K562 (cell line): ENCODE measurements at regions not wholly inside any gene's neighbourhood (a gene's known extent, or its start where the extent isn't known, plus 50 kb on each side); places are given as distances from the start of the nearest gene placed in this dataset.

ENCODE experiments used
- ATAC-seq: fragments of 200-7000 bp; cut with Tn5 transposase; 3 replicates; pipeline ENCODE4 v1.9.1; 2020; ENCODE audit warnings: moderate library complexity
- BruUV-seq: library from RNA; stranded (reverse); fragments of 400-500 nt; replicated peaks from 2 replicates; lab custom pipeline; 2021; lab: Mats Ljungman, UMichigan
- CTCF ChIA-PET: fragments of 300-600 bp; formaldehyde crosslinking; extraction: SDS; loops from one replicate; lab custom pipeline; 2021; ENCODE audit warnings: low intra/inter-chr PET ratio; lab: Yijun Ruan, JAX
- POLR2A ChIA-PET: fragments of 300-600, 350-650 bp; sonication (Branson Sonifier 250); formaldehyde crosslinking; extraction: SDS; loops from one replicate; lab custom pipeline; 2021; ENCODE audit warnings: antibody characterized with exemption, inconsistent platforms; lab: Yijun Ruan, JAX
- DNase-seq, 4 experiments: peaks; one replicate each; pipeline versions ENCODE4 v3.0.0 to v3.0.0-alpha.2; 2011 to 2018; ENCODE audit warnings: low spot score in 3 of 4, mixed read lengths in 3 of 4; ENCODE audit errors: extremely low read depth in 1 of 4
- FAIRE-seq: peaks from 2 replicates; lab custom pipeline; 2011; peaks lifted over from hg19 to GRCh38; lab: Jason Lieb, UNC
- H2AFZ ChIP-seq: 2 replicates; pipeline ENCODE4 v1.6.0; 2011; ENCODE audit warnings: low read depth, low read length, control low read depth, inconsistent platforms
- H3K27ac ChIP-seq: fragments of 200-600 bp; 3 replicates; pipeline ENCODE4 v1.8.0; 2011; ENCODE audit warnings: low read depth, mild to moderate bottlenecking, control low read depth, inconsistent platforms, low read length, moderate library complexity, mixed read lengths; ENCODE audit errors: extremely low read depth
- H3K27me3 ChIP-seq, 2 experiments: fragments of 300-600 bp in 1 of 2; 2 replicates in 1 of 2; 3 replicates in 1 of 2; pipeline versions ENCODE4 v1.6.0 to v1.8.0; 2011; ENCODE audit warnings: inconsistent platforms in 2 of 2, low read length in 2 of 2, mild to moderate bottlenecking in 1 of 2, mixed read lengths in 1 of 2, moderate library complexity in 1 of 2; ENCODE audit not compliant: control insufficient read depth in 2 of 2, insufficient read depth in 2 of 2
- H3K36me3 ChIP-seq: fragments of 300-600 bp; 3 replicates; pipeline ENCODE4 v1.8.0; 2011; ENCODE audit warnings: mild to moderate bottlenecking, low read length, inconsistent platforms; ENCODE audit not compliant: control insufficient read depth, insufficient read depth
- H3K4me1 ChIP-seq, 2 experiments: fragments of 200-600 bp in 1 of 2; replicated peaks in 1 of 2; 2 replicates in 1 of 2; 3 replicates in 1 of 2; pipeline versions ENCODE4 v1.5.1 to v1.8.0; 2011; ENCODE audit warnings: inconsistent platforms in 2 of 2, low read length in 2 of 2, mild to moderate bottlenecking in 1 of 2, mixed read lengths in 1 of 2, moderate library complexity in 1 of 2; ENCODE audit not compliant: control insufficient read depth in 2 of 2, insufficient read depth in 2 of 2
- H3K4me2 ChIP-seq: 2 replicates; pipeline ENCODE4 v1.6.1; 2011; ENCODE audit warnings: low read length, control low read depth, inconsistent platforms, mixed read lengths; ENCODE audit not compliant: insufficient read depth
- H3K4me3 ChIP-seq: fragments of 200-600 bp; sonication (generic), shearing (Covaris generic); 2 replicates; pipeline ENCODE4 v1.5.1; 2016; ENCODE audit warnings: control low read depth, inconsistent platforms
- H3K79me2 ChIP-seq: fragments of 200-600 bp; 3 replicates; pipeline ENCODE4 v1.8.0; 2011; ENCODE audit warnings: low read length, inconsistent platforms; ENCODE audit not compliant: control insufficient read depth, insufficient read depth
- H3K9ac ChIP-seq, 2 experiments: 2 replicates each; pipeline versions ENCODE4 v1.6.0 to v1.6.1; 2011; ENCODE audit warnings: low read depth in 2 of 2, low read length in 2 of 2, control low read depth in 1 of 2, inconsistent platforms in 1 of 2, mild to moderate bottlenecking in 1 of 2, mixed read lengths in 1 of 2; ENCODE audit not compliant: insufficient read depth in 1 of 2
- H3K9me1 ChIP-seq: one replicate; pipeline ENCODE4 v1.6.0; 2011; ENCODE audit warnings: inconsistent platforms, mild to moderate bottlenecking, low read length, moderate library complexity; ENCODE audit not compliant: control insufficient read depth, insufficient read depth
- H3K9me3 ChIP-seq: replicated peaks from 2 replicates; pipeline ENCODE4 v1.5.1; 2011; ENCODE audit warnings: low read depth, low read length, inconsistent platforms; ENCODE audit not compliant: control insufficient read depth, insufficient read depth
- H4K20me1 ChIP-seq: replicated peaks from 2 replicates; pipeline ENCODE4 v1.6.1; 2011; ENCODE audit warnings: low read length, inconsistent platforms, mixed read lengths; ENCODE audit not compliant: control insufficient read depth, insufficient read depth
- CTBP1 ChIP-seq: fragments of 450-650 bp; IDR thresholded peaks from 2 replicates; pipeline ENCODE4 v1.6.1; 2016; ENCODE audit warnings: borderline replicate concordance
- DMBX1 ChIP-seq: fragments of 250-450 bp; sonication (Bioruptor Pico); IDR thresholded peaks from 2 replicates; pipeline ENCODE4 v1.8.0; 2022; ENCODE audit warnings: inconsistent platforms, mild to moderate bottlenecking, moderate library complexity, borderline replicate concordance
- L3MBTL2 ChIP-seq: fragments of 450-650 bp; IDR thresholded peaks from 2 replicates; pipeline ENCODE4 v1.6.1; 2016; ENCODE audit warnings: mild to moderate bottlenecking, moderate library complexity
- NR3C1 ChIP-seq: sonication (generic); formaldehyde crosslinking; IDR thresholded peaks from 2 replicates; pipeline ENCODE4 v1.8.1; 2022; ENCODE audit warnings: missing genetic modification reagents
- SAFB ChIP-seq: fragments of 200-400 bp; formaldehyde crosslinking; IDR thresholded peaks from 2 replicates; pipeline ENCODE4 v1.6.1; 2017; ENCODE audit warnings: low read depth, low read length, borderline replicate concordance
- ZNF75A ChIP-seq: fragments of 450-650 bp; formaldehyde crosslinking; IDR thresholded peaks from 2 replicates; pipeline ENCODE4 v1.4.0; 2020; ENCODE audit warnings: mild to moderate bottlenecking
- WGBS: fragments of 100-300 bp; shearing (Covaris generic); methylation state at CpG from one replicate; pipeline ENCODE4 v1.1.6; 2016; ENCODE audit warnings: low coverage, mixed read lengths; ENCODE audit not compliant: insufficient coverage; ENCODE audit errors: missing lambda C conversion rate; 5-methylcytosine and 5-hydroxymethylcytosine counted together
- in situ Hi-C: fragments of 300-500 bp; cut with MboI; formaldehyde crosslinking; loops from 4 replicates; pipeline ENCODE4 v1.15.0; 2018; ENCODE audit warnings: inconsistent platforms, mixed read lengths
- intact Hi-C: fragments of 100-400 bp; cut with micrococcal nuclease; formaldehyde crosslinking; loops from 2 replicates; pipeline ENCODE4 v1.14.2; 2022
- TF ChIP-seq, protein P1 (sequence below): fragments of 450-650 bp; IDR thresholded peaks from 2 replicates; pipeline ENCODE4 v1.6.1; 2018; ENCODE audit warnings: mild to moderate bottlenecking, low read depth; ENCODE audit not compliant: partially characterized antibody
- TF ChIP-seq, protein P2 (sequence below): fragments of 250-450 bp; sonication (Bioruptor Pico); IDR thresholded peaks from 2 replicates; pipeline ENCODE4 v1.9.0; 2021; ENCODE audit warnings: mild to moderate bottlenecking
- TF ChIP-seq, protein P3 (sequence below): fragments of 450-650 bp; formaldehyde crosslinking; IDR thresholded peaks from 2 replicates; pipeline ENCODE4 v1.4.0; 2022; ENCODE audit warnings: mild to moderate bottlenecking, moderate library complexity
- TF ChIP-seq, protein P4 (sequence below), 2 experiments: fragments of 450-650 bp; IDR thresholded peaks; 2 replicates each; pipeline ENCODE4 v1.6.1; 2016
- TF ChIP-seq, protein P5 (sequence below): IDR thresholded peaks from 2 replicates; pipeline ENCODE4 v1.6.1; 2012; ENCODE audit warnings: low read depth, low read length, improper control_type of control experiment, borderline replicate concordance

DNA sequence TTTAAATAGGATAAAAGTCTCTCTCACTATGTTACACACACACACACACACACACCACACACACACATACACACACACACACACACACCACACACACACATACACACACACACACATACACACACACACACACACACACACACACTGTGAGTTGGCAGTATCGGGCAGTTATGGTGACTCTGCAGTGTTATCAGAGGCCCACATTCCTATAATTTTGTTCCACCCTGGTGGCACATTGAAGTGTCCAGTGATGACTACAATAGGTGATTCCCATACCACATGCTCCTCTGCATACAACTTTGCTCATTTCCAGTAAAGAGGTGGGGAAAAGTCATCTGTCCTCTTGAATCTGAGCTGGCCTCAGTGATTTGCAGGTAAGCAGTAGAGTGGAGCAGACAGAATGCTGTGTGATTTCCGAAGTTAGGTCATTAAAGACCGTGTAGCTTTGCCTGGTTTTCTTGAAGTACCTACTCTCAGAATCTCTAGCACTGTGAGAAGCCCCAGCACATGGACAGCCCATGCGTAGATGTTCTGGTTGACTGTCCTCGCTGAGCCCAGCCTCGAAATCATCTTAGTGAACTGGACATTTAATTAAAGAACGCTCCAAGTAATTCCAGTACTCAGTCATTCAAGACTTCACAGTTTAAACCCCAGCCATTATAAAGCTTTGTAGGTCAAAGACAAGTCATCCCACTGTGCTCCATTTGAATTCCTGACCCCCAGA, 836.6 kb upstream of the SOX9 start (continued):
- TF ChIP-seq, protein P1, sequence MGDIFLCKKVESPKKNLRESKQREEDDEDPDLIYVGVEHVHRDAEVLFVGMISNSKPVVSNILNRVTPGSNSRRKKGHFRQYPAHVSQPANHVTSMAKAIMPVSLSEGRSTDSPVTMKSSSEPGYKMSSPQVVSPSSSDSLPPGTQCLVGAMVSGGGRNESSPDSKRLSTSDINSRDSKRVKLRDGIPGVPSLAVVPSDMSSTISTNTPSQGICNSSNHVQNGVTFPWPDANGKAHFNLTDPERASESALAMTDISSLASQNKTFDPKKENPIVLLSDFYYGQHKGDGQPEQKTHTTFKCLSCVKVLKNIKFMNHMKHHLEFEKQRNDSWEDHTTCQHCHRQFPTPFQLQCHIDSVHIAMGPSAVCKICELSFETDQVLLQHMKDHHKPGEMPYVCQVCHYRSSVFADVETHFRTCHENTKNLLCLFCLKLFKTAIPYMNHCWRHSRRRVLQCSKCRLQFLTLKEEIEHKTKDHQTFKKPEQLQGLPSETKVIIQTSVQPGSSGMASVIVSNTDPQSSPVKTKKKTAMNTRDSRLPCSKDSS = no peak
- TF ChIP-seq, protein P2, sequence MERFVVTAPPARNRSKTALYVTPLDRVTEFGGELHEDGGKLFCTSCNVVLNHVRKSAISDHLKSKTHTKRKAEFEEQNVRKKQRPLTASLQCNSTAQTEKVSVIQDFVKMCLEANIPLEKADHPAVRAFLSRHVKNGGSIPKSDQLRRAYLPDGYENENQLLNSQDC (CRISPR knock-in tag) = no peak
- TF ChIP-seq, protein P3, sequence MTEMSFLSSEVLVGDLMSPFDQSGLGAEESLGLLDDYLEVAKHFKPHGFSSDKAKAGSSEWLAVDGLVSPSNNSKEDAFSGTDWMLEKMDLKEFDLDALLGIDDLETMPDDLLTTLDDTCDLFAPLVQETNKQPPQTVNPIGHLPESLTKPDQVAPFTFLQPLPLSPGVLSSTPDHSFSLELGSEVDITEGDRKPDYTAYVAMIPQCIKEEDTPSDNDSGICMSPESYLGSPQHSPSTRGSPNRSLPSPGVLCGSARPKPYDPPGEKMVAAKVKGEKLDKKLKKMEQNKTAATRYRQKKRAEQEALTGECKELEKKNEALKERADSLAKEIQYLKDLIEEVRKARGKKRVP (CRISPR knock-in tag) = no peak

DNA sequence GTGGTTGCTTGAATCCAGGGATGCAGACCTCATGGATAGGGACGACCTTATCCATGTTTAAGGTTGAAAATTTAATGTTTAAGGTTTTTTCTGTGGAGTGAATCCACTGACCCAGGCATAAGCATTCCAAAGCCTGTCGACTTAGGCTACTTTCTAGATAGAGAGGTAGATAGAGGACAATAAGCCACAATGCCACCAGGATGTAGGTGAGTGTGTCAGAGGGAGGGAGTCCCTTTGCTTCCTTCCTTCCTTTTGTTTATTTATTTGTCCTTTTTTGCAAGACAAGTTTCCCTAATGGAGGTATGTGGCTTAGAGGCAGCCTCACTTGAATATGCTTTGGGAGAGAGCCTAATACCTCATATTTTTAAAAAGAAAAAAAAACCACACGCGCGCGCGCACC, 834.2 kb upstream of the SOX9 start:
- Histone ChIP-seq H3K27ac (no peak overlapping the region), H3K36me3 (no peaks in the 10 kb centered on the region), H3K9me3 (no peaks in the 10 kb centered on the region; the same call in 1 of the 2 replicates), H3K27me3 (no peaks in the 10 kb centered on the region), H3K4me2 (no peak overlapping the region), H3K4me3 (no peak overlapping the region), H3K4me1 (no peaks in the 10 kb centered on the region)
- CTCF ChIA-PET = no interaction called here
- 3% methylated on average over 2 of the region's 7 CpGs for WGBS
- DNase-seq (no peak), FAIRE-seq (no peak)
- BruUV-seq = no TSS peak
- intact Hi-C loops (no loop called here), in situ Hi-C loops (no loop called here)
- TF ChIP-seq NR3C1 (CRISPR knock-in tag) = no peak
- TF ChIP-seq, protein P4, sequence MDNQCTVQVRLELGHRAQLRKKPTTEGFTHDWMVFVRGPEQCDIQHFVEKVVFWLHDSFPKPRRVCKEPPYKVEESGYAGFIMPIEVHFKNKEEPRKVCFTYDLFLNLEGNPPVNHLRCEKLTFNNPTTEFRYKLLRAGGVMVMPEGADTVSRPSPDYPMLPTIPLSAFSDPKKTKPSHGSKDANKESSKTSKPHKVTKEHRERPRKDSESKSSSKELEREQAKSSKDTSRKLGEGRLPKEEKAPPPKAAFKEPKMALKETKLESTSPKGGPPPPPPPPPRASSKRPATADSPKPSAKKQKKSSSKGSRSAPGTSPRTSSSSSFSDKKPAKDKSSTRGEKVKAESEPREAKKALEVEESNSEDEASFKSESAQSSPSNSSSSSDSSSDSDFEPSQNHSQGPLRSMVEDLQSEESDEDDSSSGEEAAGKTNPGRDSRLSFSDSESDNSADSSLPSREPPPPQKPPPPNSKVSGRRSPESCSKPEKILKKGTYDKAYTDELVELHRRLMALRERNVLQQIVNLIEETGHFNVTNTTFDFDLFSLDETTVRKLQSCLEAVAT (IDR thresholded peaks at IDR 0.05) = no peak
- TF ChIP-seq CTBP1 = no peak
- no peak for TF ChIP-seq DMBX1 (CRISPR knock-in tag)
- TF ChIP-seq, protein P5, sequence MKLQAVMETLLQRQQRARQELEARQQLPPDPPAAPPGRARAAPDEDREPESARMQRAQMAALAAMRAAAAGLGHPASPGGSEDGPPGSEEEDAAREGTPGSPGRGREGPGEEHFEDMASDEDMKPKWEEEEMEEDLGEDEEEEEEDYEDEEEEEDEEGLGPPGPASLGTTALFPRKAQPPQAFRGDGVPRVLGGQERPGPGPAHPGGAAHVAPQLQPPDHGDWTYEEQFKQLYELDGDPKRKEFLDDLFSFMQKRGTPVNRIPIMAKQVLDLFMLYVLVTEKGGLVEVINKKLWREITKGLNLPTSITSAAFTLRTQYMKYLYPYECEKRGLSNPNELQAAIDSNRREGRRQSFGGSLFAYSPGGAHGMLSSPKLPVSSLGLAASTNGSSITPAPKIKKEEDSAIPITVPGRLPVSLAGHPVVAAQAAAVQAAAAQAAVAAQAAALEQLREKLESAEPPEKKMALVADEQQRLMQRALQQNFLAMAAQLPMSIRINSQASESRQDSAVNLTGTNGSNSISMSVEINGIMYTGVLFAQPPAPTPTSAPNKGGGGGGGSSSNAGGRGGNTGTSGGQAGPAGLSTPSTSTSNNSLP = no peak
- TF ChIP-seq ZNF75A = no peak
- TF ChIP-seq SAFB = no peak
- no peak for TF ChIP-seq L3MBTL2
- TF ChIP-seq, all 486 proteins: peak for 0
- POLR2A ChIA-PET = no interaction called here
- Histone ChIP-seq H2AFZ (no peak overlapping the region), H3K79me2 (no peaks in the 10 kb centered on the region), H4K20me1 (no peaks in the 10 kb centered on the region), H3K9ac (no peak overlapping the region), H3K9me1 (no peaks in the 10 kb centered on the region)
- no peak for ATAC-seq
